ENCODE measurements at regions not wholly inside any gene's neighbourhood (a gene's known extent, or its start where the extent isn't known, plus 50 kb on each side); places are given as distances from the start of the nearest gene placed in this dataset.
"Not testable (repeated sequence)": the region's sequence is repeated elsewhere in the genome, so short reads cannot be mapped to it uniquely, and the experiment has no call there.

- Histone ChIP-seq H3K4me3 (ENCODE audit: low read length in 2 of 2) (no peak overlapping the region), H3K9me3 (ENCODE audit: control insufficient read depth in 2 of 2, low read length in 2 of 2) (no peaks in the 10 kb centered on the region), H3K36me3 (ENCODE audit: control insufficient read depth in 2 of 2, insufficient read depth in 2 of 2, low read length in 2 of 2) (no peaks in the 10 kb centered on the region), H3K4me1 (ENCODE audit: control insufficient read depth, insufficient read depth, low read length) (no peaks in the 10 kb centered on the region), H3K27ac (ENCODE audit: low read length) (no peak overlapping the region), H3K9ac (ENCODE audit: low read length in 2 of 2) (no peak overlapping the region), H3K27me3 (ENCODE audit: control insufficient read depth in 1 of 2, insufficient read depth in 2 of 2, low read length in 2 of 2) (peaks cover 0 to 2% of the 10 kb centered on the region in 2 donors)
Observed at GRCh38 chr2:43008388-43008787, 216.0 kb upstream of the HAAO start.

GRCh38 chr2:43007901-43008300 is 215.5 kb upstream of the HAAO start:
- Histone ChIP-seq H3K36me3 (ENCODE audit: control insufficient read depth in 2 of 2, insufficient read depth in 2 of 2, low read length in 2 of 2) (no peaks in the 10 kb centered on the region), H3K4me3 (ENCODE audit: low read length in 2 of 2) (no peak overlapping the region), H3K9me3 (ENCODE audit: control insufficient read depth in 2 of 2, low read length in 2 of 2) (no peaks in the 10 kb centered on the region), H3K4me1 (ENCODE audit: control insufficient read depth, insufficient read depth, low read length) (no peaks in the 10 kb centered on the region), H3K27ac (ENCODE audit: low read length) (no peak overlapping the region), H3K9ac (ENCODE audit: low read length in 2 of 2) (no peak overlapping the region), H3K27me3 (ENCODE audit: control insufficient read depth in 1 of 2, insufficient read depth in 2 of 2, low read length in 2 of 2) (peaks cover 0 to 2% of the 10 kb centered on the region in 2 donors)

GRCh38 chr2:43006834-43007543 is 214.6 kb upstream of the HAAO start:
- Histone ChIP-seq H3K4me3 (ENCODE audit: low read length in 2 of 2) (no peak overlapping the region), H3K4me1 (ENCODE audit: control insufficient read depth, insufficient read depth, low read length) (no peaks in the 10 kb centered on the region), H3K36me3 (ENCODE audit: control insufficient read depth in 2 of 2, insufficient read depth in 2 of 2, low read length in 2 of 2) (no peaks in the 10 kb centered on the region), H3K27ac (ENCODE audit: low read length) (no peak overlapping the region), H3K9me3 (ENCODE audit: control insufficient read depth in 2 of 2, low read length in 2 of 2) (no peaks in the 10 kb centered on the region), H3K27me3 (ENCODE audit: control insufficient read depth in 1 of 2, insufficient read depth in 2 of 2, low read length in 2 of 2) (peaks cover 0 to 2% of the 10 kb centered on the region in 2 donors), H3K9ac (ENCODE audit: low read length in 2 of 2) (no peak overlapping the region)

DNA sequence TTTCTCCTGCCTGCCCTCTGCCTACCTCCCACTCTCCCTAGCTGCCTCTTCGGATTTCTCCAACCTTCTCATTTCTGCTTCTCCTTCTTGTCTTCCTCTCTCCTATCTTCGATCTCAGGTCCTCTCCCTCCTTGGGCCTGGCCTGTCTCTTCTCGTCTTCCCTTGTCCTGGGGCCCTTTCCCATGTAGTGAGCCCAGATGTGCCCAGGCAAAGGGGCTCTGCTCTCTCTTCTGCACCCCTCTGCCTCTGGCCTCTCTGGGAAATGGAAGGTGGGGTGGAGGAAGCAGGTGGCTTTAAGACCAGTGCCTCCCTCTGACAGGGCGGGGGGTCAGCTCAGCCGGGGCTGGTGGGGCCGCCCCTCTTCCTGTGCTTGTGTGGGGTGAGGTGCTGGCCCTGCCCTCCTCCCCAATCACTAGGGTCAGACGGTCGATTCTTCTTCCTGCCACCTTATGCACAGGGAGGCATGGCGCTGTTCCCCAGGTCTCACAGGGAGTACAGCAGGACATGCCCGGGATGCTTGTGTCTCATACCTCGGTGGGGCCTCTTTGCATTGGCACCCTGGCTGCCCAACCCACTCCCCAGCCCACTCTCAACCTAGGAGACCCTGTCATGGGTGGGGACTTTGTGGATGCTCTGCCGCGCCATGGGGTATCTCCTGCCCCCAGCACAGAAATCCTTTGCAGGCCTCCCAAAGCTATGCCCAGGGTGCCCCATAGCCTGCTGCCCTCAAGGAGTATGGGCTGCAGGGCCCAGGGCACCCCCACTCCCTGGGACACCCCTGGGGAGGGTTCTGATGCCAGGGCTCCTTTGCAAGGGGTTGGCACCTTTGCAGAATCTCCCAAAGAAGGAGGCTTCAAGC is 213.8 kb upstream of the HAAO start:
- H3K9me3 ChIP-seq (ENCODE audit: control insufficient read depth in 2 of 2, low read length in 2 of 2), result no peaks in the 10 kb centered on the region
- H3K4me1 ChIP-seq (ENCODE audit: control insufficient read depth, insufficient read depth, low read length), result no peaks in the 10 kb centered on the region
- no peaks in the 10 kb centered on the region for H3K36me3 ChIP-seq (ENCODE audit: control insufficient read depth in 2 of 2, insufficient read depth in 2 of 2, low read length in 2 of 2)
- peaks cover 0 to 2% of the 10 kb centered on the region in 2 donors for H3K27me3 ChIP-seq (ENCODE audit: control insufficient read depth in 1 of 2, insufficient read depth in 2 of 2, low read length in 2 of 2)
- no peak overlapping the region for H3K4me3 ChIP-seq (ENCODE audit: low read length in 2 of 2)
- H3K9ac ChIP-seq (ENCODE audit: low read length in 2 of 2), result no peak overlapping the region
- H3K27ac ChIP-seq (ENCODE audit: low read length), result no peak overlapping the region

DNA sequence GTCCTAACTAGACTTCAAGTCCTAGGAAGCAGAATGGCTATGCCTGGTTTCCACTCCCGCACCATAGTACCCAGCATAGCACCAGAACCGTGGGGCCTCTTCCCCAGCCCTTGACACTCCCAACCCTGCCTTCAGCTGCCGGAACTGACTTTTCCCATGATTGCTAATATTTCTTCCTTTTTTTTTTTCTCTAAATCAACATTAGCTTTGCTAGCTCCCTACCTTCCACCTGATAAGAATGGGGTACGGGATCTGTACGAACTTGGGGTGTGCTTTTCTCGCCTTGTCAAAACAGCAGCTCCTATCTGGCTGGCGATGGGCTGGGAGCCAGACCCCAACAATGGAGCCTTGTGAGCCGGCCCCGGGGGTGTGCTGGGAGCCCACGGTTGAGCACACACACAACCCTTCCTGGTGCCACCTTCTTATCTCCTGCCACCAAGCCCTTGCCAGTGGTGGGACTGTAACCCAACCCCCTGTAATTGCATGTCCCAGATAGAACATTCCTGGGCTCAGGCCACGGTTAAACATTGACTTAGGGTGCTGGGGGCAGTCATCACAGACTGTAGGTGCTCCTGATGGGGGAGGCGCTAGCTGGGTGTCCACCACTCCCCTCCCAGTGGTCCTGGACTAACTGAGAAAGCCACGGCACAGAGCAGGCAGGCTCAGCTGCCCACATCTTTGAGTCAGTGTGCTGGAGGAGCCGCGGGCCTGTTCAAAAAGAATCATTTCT is 213.0 kb upstream of the HAAO start:
- no peaks in the 10 kb centered on the region for H3K9me3 ChIP-seq (ENCODE audit: control insufficient read depth in 2 of 2, low read length in 2 of 2)
- no peak overlapping the region for H3K4me3 ChIP-seq (ENCODE audit: low read length in 2 of 2)
- no peaks in the 10 kb centered on the region for H3K4me1 ChIP-seq (ENCODE audit: control insufficient read depth, insufficient read depth, low read length)
- peaks cover 0 to 2% of the 10 kb centered on the region in 2 donors for H3K27me3 ChIP-seq (ENCODE audit: control insufficient read depth in 1 of 2, insufficient read depth in 2 of 2, low read length in 2 of 2)
- no peak overlapping the region for H3K27ac ChIP-seq (ENCODE audit: low read length)
- no peak overlapping the region for H3K9ac ChIP-seq (ENCODE audit: low read length in 2 of 2)
- no peaks in the 10 kb centered on the region for H3K36me3 ChIP-seq (ENCODE audit: control insufficient read depth in 2 of 2, insufficient read depth in 2 of 2, low read length in 2 of 2)

GRCh38 chr2:43004879-43005244 is 212.5 kb upstream of the HAAO start:
- Histone ChIP-seq H3K4me3 (ENCODE audit: low read length in 2 of 2) (no peak overlapping the region), H3K4me1 (ENCODE audit: control insufficient read depth, insufficient read depth, low read length) (no peaks in the 10 kb centered on the region), H3K27ac (ENCODE audit: low read length) (no peak overlapping the region), H3K9me3 (ENCODE audit: control insufficient read depth in 2 of 2, low read length in 2 of 2) (no peaks in the 10 kb centered on the region), H3K36me3 (ENCODE audit: control insufficient read depth in 2 of 2, insufficient read depth in 2 of 2, low read length in 2 of 2) (no peaks in the 10 kb centered on the region), H3K9ac (ENCODE audit: low read length in 2 of 2) (no peak overlapping the region), H3K27me3 (ENCODE audit: control insufficient read depth in 1 of 2, insufficient read depth in 2 of 2, low read length in 2 of 2) (peaks cover 0 to 2% of the 10 kb centered on the region in 2 donors)

DNA sequence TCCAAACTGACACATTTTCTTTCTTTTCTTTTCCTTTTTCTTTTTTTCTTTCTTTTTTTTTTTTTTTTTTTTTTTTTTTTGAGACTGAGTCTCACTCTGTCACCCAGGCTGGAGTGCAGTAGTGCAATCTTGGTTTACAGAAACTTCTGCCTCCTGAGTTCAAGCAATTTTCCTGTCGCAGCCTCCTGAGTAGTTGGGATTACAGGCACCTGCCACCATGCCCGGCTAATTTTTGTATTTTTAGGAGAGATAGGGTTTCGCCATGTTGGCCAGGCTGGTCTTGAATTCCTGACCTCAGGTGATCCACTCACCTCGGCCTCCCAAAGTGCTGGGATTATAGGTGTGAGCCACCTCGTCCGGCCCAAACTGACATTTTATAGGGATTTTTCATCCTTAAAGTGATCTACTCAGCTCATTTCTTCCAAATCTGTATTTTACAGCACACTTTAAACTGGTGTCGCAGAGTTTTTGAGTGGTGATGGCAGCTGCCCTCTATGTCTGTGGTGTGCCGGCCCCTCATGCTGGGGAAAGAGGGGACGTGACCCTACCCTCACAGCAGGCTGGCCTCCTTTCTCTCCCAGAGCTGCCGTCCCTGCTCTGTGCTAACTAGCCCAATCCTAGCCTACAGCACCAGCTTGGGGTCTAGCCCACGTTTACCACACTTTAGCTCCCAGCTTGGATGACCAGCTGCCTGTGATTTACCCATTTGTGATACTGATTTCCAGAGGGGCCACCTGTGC is 211.9 kb upstream of the HAAO start:
- not testable (repeated sequence) for H3K4me1 ChIP-seq (ENCODE audit: control insufficient read depth, insufficient read depth, low read length); H3K4me3 ChIP-seq (ENCODE audit: low read length in 2 of 2); H3K36me3 ChIP-seq (ENCODE audit: control insufficient read depth in 2 of 2, insufficient read depth in 2 of 2, low read length in 2 of 2); H3K9me3 ChIP-seq (ENCODE audit: control insufficient read depth in 2 of 2, low read length in 2 of 2); H3K27ac ChIP-seq (ENCODE audit: low read length); H3K27me3 ChIP-seq (ENCODE audit: control insufficient read depth in 1 of 2, insufficient read depth in 2 of 2, low read length in 2 of 2); H3K9ac ChIP-seq (ENCODE audit: low read length in 2 of 2)

DNA sequence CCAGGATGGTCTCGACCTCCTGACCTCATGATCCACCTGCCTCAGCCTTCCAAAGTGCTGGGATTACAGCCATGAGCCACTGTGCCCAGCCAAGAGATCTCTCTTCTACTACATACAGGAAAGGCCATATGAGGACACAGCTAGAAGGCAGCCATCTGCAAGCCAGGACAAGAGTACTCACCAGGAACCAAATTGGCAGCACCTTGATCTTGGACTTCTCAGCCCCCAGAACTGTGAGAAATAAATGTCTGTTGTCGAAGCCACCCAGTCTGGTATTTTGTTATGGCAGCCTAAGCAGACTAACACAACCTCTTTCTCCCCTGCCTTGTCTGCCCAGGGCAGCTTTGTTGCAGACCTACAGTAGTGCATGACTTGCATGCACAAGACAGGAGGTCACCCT is 211.3 kb upstream of the HAAO start:
- Histone ChIP-seq H3K9ac (ENCODE audit: low read length in 2 of 2) (no peak overlapping the region), H3K9me3 (ENCODE audit: control insufficient read depth in 2 of 2, low read length in 2 of 2) (no peaks in the 10 kb centered on the region), H3K27me3 (ENCODE audit: control insufficient read depth in 1 of 2, insufficient read depth in 2 of 2, low read length in 2 of 2) (no peaks in the 10 kb centered on the region), H3K4me1 (ENCODE audit: control insufficient read depth, insufficient read depth, low read length) (peaks cover 2% of the 10 kb centered on the region), H3K4me3 (ENCODE audit: low read length in 2 of 2) (no peak overlapping the region), H3K27ac (ENCODE audit: low read length) (no peak overlapping the region), H3K36me3 (ENCODE audit: control insufficient read depth in 2 of 2, insufficient read depth in 2 of 2, low read length in 2 of 2) (no peaks in the 10 kb centered on the region)

- no peaks in the 10 kb centered on the region for H3K9me3 ChIP-seq (ENCODE audit: control insufficient read depth in 2 of 2, low read length in 2 of 2)
- peaks cover 2% of the 10 kb centered on the region for H3K4me1 ChIP-seq (ENCODE audit: control insufficient read depth, insufficient read depth, low read length)
- no peak overlapping the region for H3K4me3 ChIP-seq (ENCODE audit: low read length in 2 of 2)
- no peaks in the 10 kb centered on the region for H3K27me3 ChIP-seq (ENCODE audit: control insufficient read depth in 1 of 2, insufficient read depth in 2 of 2, low read length in 2 of 2)
- H3K36me3 ChIP-seq (ENCODE audit: control insufficient read depth in 2 of 2, insufficient read depth in 2 of 2, low read length in 2 of 2), result no peaks in the 10 kb centered on the region
- no peak overlapping the region for H3K9ac ChIP-seq (ENCODE audit: low read length in 2 of 2)
- H3K27ac ChIP-seq (ENCODE audit: low read length), result no peak overlapping the region
Observed at GRCh38 chr2:43001787-43002468, 209.5 kb upstream of the HAAO start.

DNA sequence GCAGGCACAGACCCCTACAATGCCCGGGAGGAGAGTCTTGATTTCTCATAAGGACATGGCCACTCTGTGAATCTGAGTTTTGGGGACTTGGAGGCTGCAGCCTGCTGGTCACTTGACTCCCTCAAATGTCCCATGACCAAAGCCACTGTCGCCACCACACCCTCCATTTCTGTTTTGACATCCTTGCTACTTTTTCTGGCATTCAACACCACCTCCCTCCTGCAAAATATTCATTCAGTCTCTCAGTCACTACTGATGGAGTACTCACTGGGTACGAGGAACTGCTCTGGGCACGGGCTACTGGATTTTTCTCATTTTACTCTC is 208.6 kb upstream of the HAAO start:
- Histone ChIP-seq H3K9me3 (ENCODE audit: control insufficient read depth in 2 of 2, low read length in 2 of 2) (no peaks in the 10 kb centered on the region), H3K27me3 (ENCODE audit: control insufficient read depth in 1 of 2, insufficient read depth in 2 of 2, low read length in 2 of 2) (no peaks in the 10 kb centered on the region), H3K9ac (ENCODE audit: low read length in 2 of 2) (no peak overlapping the region), H3K4me3 (ENCODE audit: low read length in 2 of 2) (no peak overlapping the region), H3K36me3 (ENCODE audit: control insufficient read depth in 2 of 2, insufficient read depth in 2 of 2, low read length in 2 of 2) (no peaks in the 10 kb centered on the region), H3K4me1 (ENCODE audit: control insufficient read depth, insufficient read depth, low read length) (peaks cover 2% of the 10 kb centered on the region), H3K27ac (ENCODE audit: low read length) (no peak overlapping the region)
